DND-41 (cell line): ENCODE measurements at regions not wholly inside any gene's neighbourhood (a gene's known extent, or its start where the extent isn't known, plus 50 kb on each side); places are given as distances from the start of the nearest gene placed in this dataset.

Experiments
- ATAC-seq: fragments of 200-7000 bp; cut with Tn5 transposase; 3 replicates; pipeline ENCODE4 v1.9.1; 2021; ENCODE audit warnings: low read depth; ENCODE audit not compliant: insufficient read depth
- DNase-seq: peaks from one replicate; pipeline ENCODE4 v3.0.0-alpha.2; 2020
- H2AFZ ChIP-seq: 2 replicates; pipeline ENCODE4 v1.6.0; 2012; ENCODE audit warnings: low read depth, low read length
- H3K27ac ChIP-seq: 2 replicates; pipeline ENCODE4 v1.5.1; 2012; ENCODE audit warnings: low read length, inconsistent platforms
- H3K27me3 ChIP-seq: fragments of 200-600 bp; sonication (generic); 2 replicates; pipeline ENCODE4 v1.6.0; 2012; ENCODE audit warnings: low read length, mild to moderate bottlenecking, inconsistent platforms; ENCODE audit not compliant: insufficient read depth, poor library complexity
- H3K36me3 ChIP-seq: 2 replicates; pipeline ENCODE4 v1.5.1; 2012; ENCODE audit warnings: low read length, inconsistent platforms; ENCODE audit not compliant: insufficient read depth
- H3K4me1 ChIP-seq: 2 replicates; pipeline ENCODE4 v1.5.1; 2012; ENCODE audit warnings: mild to moderate bottlenecking, low read length; ENCODE audit not compliant: insufficient read depth
- H3K4me2 ChIP-seq: 2 replicates; pipeline ENCODE4 v1.6.0; 2012; ENCODE audit warnings: mild to moderate bottlenecking, moderate library complexity, low read length, inconsistent platforms; ENCODE audit not compliant: insufficient read depth
- H3K4me3 ChIP-seq, 2 experiments: fragments of 200-600 bp in 1 of 2; shearing (Covaris generic) in 1 of 2; 2 replicates each; pipeline ENCODE4 v1.5.1; 2012 to 2016; ENCODE audit warnings: inconsistent platforms in 2 of 2, low read length in 2 of 2, mild to moderate bottlenecking in 2 of 2, low read depth in 1 of 2, moderate library complexity in 1 of 2
- H3K79me2 ChIP-seq: 2 replicates; pipeline ENCODE4 v1.6.0; 2012; ENCODE audit warnings: low read length, inconsistent platforms; ENCODE audit not compliant: insufficient read depth
- H3K9ac ChIP-seq: 2 replicates; pipeline ENCODE4 v1.6.0; 2012; ENCODE audit warnings: low read depth, mild to moderate bottlenecking, inconsistent platforms, low read length, moderate library complexity
- H3K9me3 ChIP-seq: 2 replicates; pipeline ENCODE4 v1.5.1; 2012; ENCODE audit warnings: low read length, moderate library complexity, mild to moderate bottlenecking, inconsistent platforms; ENCODE audit not compliant: insufficient read depth, severe bottlenecking
- H4K20me1 ChIP-seq: 2 replicates; pipeline ENCODE4 v1.6.0; 2012; ENCODE audit warnings: low read length; ENCODE audit not compliant: insufficient read depth
- CTCF ChIP-seq: IDR thresholded peaks from 2 replicates; pipeline ENCODE4 v1.5.1; 2012; ENCODE audit warnings: borderline replicate concordance, low read length, moderate library complexity, mild to moderate bottlenecking; ENCODE audit not compliant: poor library complexity, severe bottlenecking; ENCODE audit errors: extremely low read depth
- EZH2 ChIP-seq: IDR thresholded peaks from 3 replicates; pipeline ENCODE4 v1.6.1; 2012; ENCODE audit warnings: borderline replicate concordance, low read depth, mild to moderate bottlenecking, moderate library complexity, low read length, inconsistent platforms; ENCODE audit not compliant: severe bottlenecking

GRCh38 chr7:97275475-97275874, 158.0 kb downstream of the SDHAF3 start:
- ATAC-seq (no peak), DNase-seq (no peak)
- Histone ChIP-seq H3K4me1 (no peaks in the 10 kb centered on the region), H3K9ac (no peak overlapping the region), H3K4me3 (no peak overlapping the region), H3K79me2 (no peaks in the 10 kb centered on the region), H3K36me3 (no peaks in the 10 kb centered on the region), H3K9me3 (no peaks in the 10 kb centered on the region), H4K20me1 (no peaks in the 10 kb centered on the region), H3K27me3 (no peaks in the 10 kb centered on the region), H3K27ac (no peak overlapping the region), H2AFZ (no peak overlapping the region), H3K4me2 (no peak overlapping the region)
- TF ChIP-seq CTCF (no peak), EZH2 (no peak)

- Histone ChIP-seq H3K27ac (no peak overlapping the region), H3K36me3 (no peaks in the 10 kb centered on the region), H2AFZ (no peak overlapping the region), H3K4me3 (no peak overlapping the region), H3K9me3 (no peaks in the 10 kb centered on the region), H3K79me2 (no peaks in the 10 kb centered on the region), H4K20me1 (no peaks in the 10 kb centered on the region), H3K4me1 (no peaks in the 10 kb centered on the region), H3K27me3 (peaks cover 2% of the 10 kb centered on the region), H3K9ac (no peak overlapping the region), H3K4me2 (no peak overlapping the region)
- ATAC-seq = no peak
- TF ChIP-seq EZH2 (no peak), CTCF (no peak)
- DNase-seq = no peak
Observed at GRCh38 chr7:97280950-97281349, 163.5 kb downstream of the SDHAF3 start.

GRCh38 chr7:97285348-97285747, 167.8 kb downstream of the SDHAF3 start:
- no peak overlapping the region for H2AFZ ChIP-seq
- H3K4me1 ChIP-seq = no peaks in the 10 kb centered on the region
- H4K20me1 ChIP-seq = no peaks in the 10 kb centered on the region
- no peak overlapping the region for H3K9ac ChIP-seq
- no peak overlapping the region for H3K27ac ChIP-seq
- no peaks in the 10 kb centered on the region for H3K79me2 ChIP-seq
- H3K27me3 ChIP-seq = peaks cover 2% of the 10 kb centered on the region
- no peaks in the 10 kb centered on the region for H3K9me3 ChIP-seq
- no peak for DNase-seq
- no peak overlapping the region for H3K4me3 ChIP-seq
- no peaks in the 10 kb centered on the region for H3K36me3 ChIP-seq
- TF ChIP-seq EZH2 (no peak), CTCF (no peak)
- ATAC-seq = no peak
- H3K4me2 ChIP-seq = no peak overlapping the region

GRCh38 chr7:97293031-97293430, 175.5 kb downstream of the SDHAF3 start:
- no peaks in the 10 kb centered on the region for H4K20me1 ChIP-seq
- H3K9ac ChIP-seq = no peak overlapping the region
- H3K9me3 ChIP-seq = no peaks in the 10 kb centered on the region
- no peaks in the 10 kb centered on the region for H3K79me2 ChIP-seq
- no peak overlapping the region for H3K27ac ChIP-seq
- H3K36me3 ChIP-seq = no peaks in the 10 kb centered on the region
- no peak overlapping the region for H3K4me2 ChIP-seq
- TF ChIP-seq CTCF = no peak
- no peaks in the 10 kb centered on the region for H3K4me1 ChIP-seq
- no peak overlapping the region for H3K4me3 ChIP-seq
- no peaks in the 10 kb centered on the region for H3K27me3 ChIP-seq
- DNase-seq (no peak), ATAC-seq (no peak)
- H2AFZ ChIP-seq = no peak overlapping the region
